Activated CD4-positive, alpha-beta T cell treated with anti-CD3 and anti-CD28 coated beads for 36 hours (primary cell): ENCODE measurements at regions not wholly inside any gene's neighbourhood (a gene's known extent, or its start where the extent isn't known, plus 50 kb on each side); places are given as distances from the start of the nearest gene placed in this dataset.
"Not testable (repeated sequence)": the region's sequence is repeated elsewhere in the genome, so short reads cannot be mapped to it uniquely, and the experiment has no call there.

Experiments used
- ATAC-seq: fragments of 200-7000 bp; cut with Tn5 transposase; one replicate; pipeline ENCODE4 v1.10.0; 2021; ENCODE audit warnings: mild to moderate bottlenecking, moderate library complexity
- CTCF ChIA-PET: fragments of 350-600 bp; sonication (Branson Sonifier 250); formaldehyde crosslinking; loops from one replicate; lab custom pipeline; 2021; ENCODE audit warnings: antibody characterized with exemption; lab: Charles Lee
- POLR2A ChIA-PET: fragments of 350-600 bp; sonication (Branson Sonifier 250); formaldehyde crosslinking; loops from one replicate; lab custom pipeline; 2021; ENCODE audit warnings: antibody characterized with exemption, inconsistent platforms; lab: Charles Lee
- DNase-seq: peaks from one replicate; pipeline ENCODE4 v3.0.0-alpha.2; 2020
- H3K27ac Mint-ChIP-seq: one replicate; pipeline ENCODE4 v1.8.0; 2021; ENCODE audit warnings: mixed read lengths
- H3K27me3 Mint-ChIP-seq: one replicate; pipeline ENCODE4 v1.8.0; 2021; ENCODE audit warnings: mixed read lengths
- H3K36me3 Mint-ChIP-seq: one replicate; pipeline ENCODE4 v1.8.0; 2021; ENCODE audit warnings: low read depth, mixed read lengths
- H3K4me1 Mint-ChIP-seq: one replicate; pipeline ENCODE4 v1.8.0; 2021; ENCODE audit warnings: mixed read lengths
- H3K4me3 Mint-ChIP-seq: one replicate; pipeline ENCODE4 v1.8.0; 2021; ENCODE audit warnings: mild to moderate bottlenecking, moderate library complexity, mixed read lengths
- H3K9me3 Mint-ChIP-seq: one replicate; pipeline ENCODE4 v1.8.0; 2021; ENCODE audit warnings: low read depth, mixed read lengths
- intact Hi-C, 2 experiments: fragments of 100-400 bp; cut with DNase I in 1 of 2; cut with micrococcal nuclease in 1 of 2; formaldehyde crosslinking; loops; one replicate each; pipeline versions ENCODE4 v1.14.2 to v1.15.1; 2022 to 2024; cut with DNase I, micrococcal nuclease

DNA sequence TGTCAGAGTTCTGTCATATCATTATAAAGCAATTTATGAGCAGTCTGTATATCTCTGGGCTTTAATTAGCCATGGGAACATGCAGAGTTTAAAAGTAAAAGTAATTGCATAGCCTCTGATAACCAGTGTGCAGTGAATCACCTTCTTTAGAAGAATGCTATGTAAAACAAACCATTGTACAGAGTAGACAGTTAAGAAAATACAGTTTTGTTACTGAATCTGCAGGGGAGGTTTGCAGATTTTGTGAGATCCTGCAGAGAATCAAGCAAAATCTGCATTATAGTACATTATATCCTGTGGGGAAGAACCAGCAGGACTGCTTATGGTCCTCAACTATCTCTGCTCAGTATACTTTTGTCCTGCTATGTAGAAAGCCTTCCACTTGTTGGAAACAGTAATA, 396.2 kb upstream of the NAALADL2 start:
- H3K4me3 Mint-ChIP-seq = no peak overlapping the region
- H3K36me3 Mint-ChIP-seq = no peaks in the 10 kb centered on the region
- ChIA-PET CTCF (no interaction called here), POLR2A (no interaction called here)
- no peak for DNase-seq
- intact Hi-C loops = no loop called here
- ATAC-seq = no peak
- H3K9me3 Mint-ChIP-seq = no peaks in the 10 kb centered on the region
- H3K4me1 Mint-ChIP-seq = no peaks in the 10 kb centered on the region
- no peaks in the 10 kb centered on the region for H3K27me3 Mint-ChIP-seq
- H3K27ac Mint-ChIP-seq = no peak overlapping the region

DNA sequence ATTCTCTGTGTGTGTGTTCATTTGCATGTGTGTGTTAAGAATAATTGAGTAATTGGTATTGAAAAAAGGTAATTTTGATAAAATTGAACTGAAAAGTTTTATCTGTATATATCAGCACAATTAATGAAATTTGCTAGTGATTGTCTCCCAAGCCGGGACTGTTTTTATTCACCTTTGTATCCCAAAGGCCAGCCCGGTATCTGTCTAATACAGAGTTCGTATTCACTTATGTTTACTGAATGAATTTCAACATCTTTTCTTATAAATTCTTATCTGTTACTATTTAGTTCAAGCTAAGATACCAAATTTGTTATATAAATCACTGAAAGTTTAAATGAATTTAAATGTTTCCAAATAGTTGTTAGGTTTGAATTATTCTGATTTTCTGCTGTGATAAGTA, 394.0 kb upstream of the NAALADL2 start:
- intact Hi-C loops = no loop called here
- POLR2A ChIA-PET = no interaction called here
- ATAC-seq (no peak), DNase-seq (no peak)
- Mint-ChIP-seq H3K9me3 (peaks cover 2% of the 10 kb centered on the region), H3K36me3 (no peaks in the 10 kb centered on the region), H3K27me3 (no peaks in the 10 kb centered on the region), H3K27ac (no peak overlapping the region), H3K4me3 (no peak overlapping the region), H3K4me1 (no peaks in the 10 kb centered on the region)
- CTCF ChIA-PET = no interaction called here

GRCh38 chr3:174466471-174467054, 392.6 kb upstream of the NAALADL2 start:
- Mint-ChIP-seq H3K9me3 (peaks cover 2% of the 10 kb centered on the region), H3K4me3 (no peak overlapping the region), H3K27me3 (no peaks in the 10 kb centered on the region), H3K4me1 (no peaks in the 10 kb centered on the region), H3K36me3 (no peaks in the 10 kb centered on the region), H3K27ac (no peak overlapping the region)
- ChIA-PET CTCF (no interaction called here), POLR2A (no interaction called here)
- no peak for ATAC-seq
- intact Hi-C loops = no loop called here
- no peak for DNase-seq

DNA sequence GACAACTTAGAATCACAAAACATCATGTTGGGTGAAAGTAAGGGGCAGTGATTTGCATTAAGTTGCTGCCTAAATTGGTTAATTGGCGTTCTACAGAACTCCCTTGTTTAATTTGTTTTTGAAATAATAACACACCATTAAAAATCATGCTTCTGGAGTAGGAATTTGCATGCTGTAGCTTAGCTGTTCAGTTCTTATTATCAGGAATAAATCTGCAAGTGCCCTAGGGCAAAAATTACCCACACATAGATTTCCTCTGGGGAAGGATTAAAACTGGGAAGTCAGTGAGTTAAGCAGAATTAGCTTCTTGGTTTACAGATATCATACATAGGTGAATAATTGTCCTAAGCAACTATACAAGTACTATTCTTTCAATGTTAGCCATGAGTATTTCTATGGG, 381.6 kb upstream of the NAALADL2 start:
- Mint-ChIP-seq H3K4me1 (no peaks in the 10 kb centered on the region), H3K27ac (no peak overlapping the region), H3K9me3 (no peaks in the 10 kb centered on the region), H3K36me3 (no peaks in the 10 kb centered on the region), H3K4me3 (no peak overlapping the region), H3K27me3 (no peaks in the 10 kb centered on the region)
- intact Hi-C loops = no loop called here
- ATAC-seq = no peak
- no peak for DNase-seq
- ChIA-PET POLR2A (no interaction called here), CTCF (no interaction called here)

DNA sequence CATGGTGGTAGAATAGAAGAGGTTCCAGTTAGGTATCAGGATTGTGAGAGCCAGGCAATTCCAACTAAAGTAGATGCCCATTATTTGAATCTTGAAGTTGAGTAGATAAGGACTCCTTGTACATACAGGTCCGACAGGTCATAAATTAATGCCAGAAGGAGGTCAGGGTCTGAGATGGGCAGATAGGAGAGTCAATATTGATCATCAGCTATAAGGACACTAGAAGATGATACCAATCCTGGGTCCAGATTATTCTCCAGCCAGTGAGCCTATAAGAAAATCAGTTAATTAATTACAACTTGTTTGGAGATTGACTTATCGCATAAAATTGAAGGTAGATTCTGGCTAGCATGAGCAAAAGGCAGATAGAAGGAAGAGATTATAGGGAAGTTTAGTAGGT, 378.4 kb upstream of the NAALADL2 start:
- H3K27ac Mint-ChIP-seq = no peak overlapping the region
- ChIA-PET POLR2A (no interaction called here), CTCF (no interaction called here)
- no peak overlapping the region for H3K4me3 Mint-ChIP-seq
- DNase-seq (no peak), ATAC-seq (no peak)
- intact Hi-C loops = no loop called here
- H3K36me3 Mint-ChIP-seq = no peaks in the 10 kb centered on the region
- H3K4me1 Mint-ChIP-seq = no peaks in the 10 kb centered on the region
- H3K9me3 Mint-ChIP-seq = no peaks in the 10 kb centered on the region
- no peaks in the 10 kb centered on the region for H3K27me3 Mint-ChIP-seq

GRCh38 chr3:174482541-174482940, 376.6 kb upstream of the NAALADL2 start:
- H3K4me1 Mint-ChIP-seq = no peaks in the 10 kb centered on the region
- ATAC-seq (no peak), DNase-seq (no peak)
- no peak overlapping the region for H3K27ac Mint-ChIP-seq
- H3K9me3 Mint-ChIP-seq = no peaks in the 10 kb centered on the region
- H3K36me3 Mint-ChIP-seq = no peaks in the 10 kb centered on the region
- intact Hi-C loops = no loop called here
- ChIA-PET POLR2A (no interaction called here), CTCF (no interaction called here)
- no peak overlapping the region for H3K4me3 Mint-ChIP-seq
- no peaks in the 10 kb centered on the region for H3K27me3 Mint-ChIP-seq

GRCh38 chr3:174483254-174483653, 375.9 kb upstream of the NAALADL2 start:
- no peak for ATAC-seq
- Mint-ChIP-seq H3K4me1 (no peaks in the 10 kb centered on the region), H3K27me3 (no peaks in the 10 kb centered on the region), H3K4me3 (no peak overlapping the region), H3K36me3 (no peaks in the 10 kb centered on the region), H3K9me3 (no peaks in the 10 kb centered on the region), H3K27ac (no peak overlapping the region)
- DNase-seq = no peak
- intact Hi-C loops = no loop called here
- POLR2A ChIA-PET = no interaction called here
- CTCF ChIA-PET = no interaction called here

DNA sequence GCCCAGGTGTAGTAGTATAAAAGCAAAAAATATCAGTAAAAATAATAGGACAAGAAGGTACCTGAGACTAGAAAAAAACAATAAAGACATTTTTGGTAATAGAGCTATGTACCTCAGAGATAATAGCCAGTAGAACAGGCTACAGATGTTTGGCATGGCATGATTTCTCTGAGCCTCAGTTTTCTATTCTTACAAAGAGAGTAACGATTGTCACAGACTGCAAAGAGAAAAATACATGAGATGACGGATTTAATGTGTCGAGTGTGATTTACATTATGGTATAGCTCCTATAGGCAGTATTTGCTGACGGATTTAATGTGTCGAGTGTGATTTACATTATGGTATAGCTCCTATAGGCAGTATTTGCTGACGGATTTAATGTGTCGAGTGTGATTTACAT, 375.3 kb upstream of the NAALADL2 start:
- H3K27me3 Mint-ChIP-seq, POLR2A ChIA-PET, H3K36me3 Mint-ChIP-seq, intact Hi-C loops, CTCF ChIA-PET, DNase-seq, H3K4me1 Mint-ChIP-seq, H3K9me3 Mint-ChIP-seq, H3K4me3 Mint-ChIP-seq, ATAC-seq, H3K27ac Mint-ChIP-seq: not testable (repeated sequence)

- ChIA-PET CTCF (no interaction called here), POLR2A (no interaction called here)
- no peaks in the 10 kb centered on the region for H3K4me1 Mint-ChIP-seq
- ATAC-seq = no peak
- intact Hi-C loops = no loop called here
- no peaks in the 10 kb centered on the region for H3K27me3 Mint-ChIP-seq
- no peak for DNase-seq
- peaks cover 4% of the 10 kb centered on the region for H3K9me3 Mint-ChIP-seq
- H3K27ac Mint-ChIP-seq = no peak overlapping the region
- no peak overlapping the region for H3K4me3 Mint-ChIP-seq
- H3K36me3 Mint-ChIP-seq = no peaks in the 10 kb centered on the region
Measured at GRCh38 chr3:174488527-174488926, 370.6 kb upstream of the NAALADL2 start.

DNA sequence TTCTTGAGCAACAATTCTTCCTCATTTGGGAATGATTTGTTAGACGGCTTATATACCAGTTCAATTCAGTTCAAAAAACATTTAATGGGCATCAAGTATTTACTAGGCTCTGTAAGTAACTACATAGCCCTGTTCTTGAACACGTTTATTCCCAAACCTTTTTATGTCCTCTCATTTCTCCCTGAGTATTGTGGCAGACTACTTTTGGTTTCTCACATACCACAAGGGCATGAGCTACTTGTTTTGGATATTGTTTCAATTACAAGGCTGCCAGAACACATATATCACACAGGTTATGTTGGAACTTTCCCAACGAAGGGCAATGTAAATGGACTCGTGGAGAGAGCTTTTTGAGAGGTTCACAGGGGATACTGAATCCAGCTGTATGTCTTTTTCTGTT, 363.8 kb upstream of the NAALADL2 start:
- ATAC-seq = no peak
- Mint-ChIP-seq H3K36me3 (no peaks in the 10 kb centered on the region), H3K27ac (no peak overlapping the region), H3K4me1 (no peaks in the 10 kb centered on the region), H3K27me3 (no peaks in the 10 kb centered on the region), H3K4me3 (no peak overlapping the region), H3K9me3 (no peaks in the 10 kb centered on the region)
- CTCF ChIA-PET = interaction anchor here (0.6 to 1.2 kb wide), 2 partner anchors 16 kb away, joined by 3 read pairs; no protein-coding TSS in a partner anchor
- POLR2A ChIA-PET = no interaction called here
- intact Hi-C loops = no loop called here
- DNase-seq = no peak

DNA sequence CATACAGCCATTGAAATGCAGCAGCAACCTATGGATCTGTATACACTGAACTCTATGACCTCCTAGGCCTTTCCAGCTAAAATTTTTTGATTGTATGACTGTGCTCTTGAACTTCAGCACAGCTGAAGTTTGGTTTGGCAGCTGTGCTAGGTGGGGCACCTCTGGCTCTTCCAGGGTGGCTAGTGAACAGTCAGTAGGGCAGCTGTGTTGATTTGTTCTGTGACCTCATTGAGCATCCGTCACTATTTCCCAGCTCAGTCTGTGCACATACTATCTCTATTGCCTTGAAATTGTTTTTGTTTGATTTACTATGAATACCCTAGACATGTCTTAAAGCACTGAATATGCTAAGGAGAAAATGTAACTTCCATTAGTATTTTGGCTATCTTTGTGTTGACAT, 363.2 kb upstream of the NAALADL2 start:
- Mint-ChIP-seq H3K27ac (no peak overlapping the region), H3K9me3 (no peaks in the 10 kb centered on the region), H3K27me3 (no peaks in the 10 kb centered on the region), H3K4me3 (no peak overlapping the region), H3K4me1 (no peaks in the 10 kb centered on the region), H3K36me3 (no peaks in the 10 kb centered on the region)
- DNase-seq = no peak
- no peak for ATAC-seq
- intact Hi-C loops = no loop called here
- POLR2A ChIA-PET = no interaction called here
- CTCF ChIA-PET = interaction anchor here (0.6 to 1.2 kb wide), 2 partner anchors 15 to 16 kb away, joined by 3 read pairs; no protein-coding TSS in a partner anchor

- H3K9me3 Mint-ChIP-seq = no peaks in the 10 kb centered on the region
- H3K36me3 Mint-ChIP-seq = no peaks in the 10 kb centered on the region
- ChIA-PET CTCF (no interaction called here), POLR2A (no interaction called here)
- H3K4me3 Mint-ChIP-seq = no peak overlapping the region
- DNase-seq (no peak), ATAC-seq (no peak)
- intact Hi-C loops = no loop called here
- no peaks in the 10 kb centered on the region for H3K27me3 Mint-ChIP-seq
- no peak overlapping the region for H3K27ac Mint-ChIP-seq
- no peaks in the 10 kb centered on the region for H3K4me1 Mint-ChIP-seq
Measured at GRCh38 chr3:174498638-174499037, 360.5 kb upstream of the NAALADL2 start.

DNA sequence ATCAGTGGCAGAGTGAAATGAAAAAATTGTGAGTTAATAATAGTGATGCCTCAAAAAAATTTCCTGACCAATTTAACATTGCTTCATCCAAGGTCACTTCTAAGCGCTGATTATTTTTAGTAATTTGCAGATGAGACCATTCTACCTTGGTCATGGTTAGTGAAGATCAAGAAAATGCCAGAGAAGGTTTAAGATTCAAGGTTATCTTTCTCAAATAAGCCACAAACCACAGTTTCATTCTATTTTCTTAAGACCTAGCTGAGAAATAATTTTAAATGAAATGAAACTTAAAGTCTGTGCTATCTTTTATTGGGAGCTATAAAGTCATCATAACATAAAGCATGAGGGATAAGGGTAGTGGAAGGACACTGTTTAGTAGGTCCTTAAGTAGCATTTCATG, 353.9 kb upstream of the NAALADL2 start:
- Mint-ChIP-seq H3K36me3 (no peaks in the 10 kb centered on the region), H3K27ac (no peak overlapping the region), H3K4me1 (no peaks in the 10 kb centered on the region), H3K4me3 (no peak overlapping the region), H3K9me3 (no peaks in the 10 kb centered on the region), H3K27me3 (no peaks in the 10 kb centered on the region)
- ChIA-PET POLR2A (no interaction called here), CTCF (no interaction called here)
- no peak for ATAC-seq
- intact Hi-C loops = no loop called here
- DNase-seq = no peak
